Trophoblast cell (in vitro differentiated cells and primary cell): ENCODE measurements at regions not wholly inside any gene's neighbourhood (a gene's known extent, or its start where the extent isn't known, plus 50 kb on each side); places are given as distances from the start of the nearest gene placed in this dataset.

Experiments used
- DNase-seq, 2 donors: peaks; one replicate each; pipeline ENCODE4 v3.0.0-alpha.2; 2016
- H2AFZ ChIP-seq: 2 replicates; pipeline ENCODE4 v1.6.1; 2013; ENCODE audit warnings: low read length, moderate library complexity, mild to moderate bottlenecking; ENCODE audit not compliant: insufficient read depth, poor library complexity
- H2AK5ac ChIP-seq: 2 replicates; pipeline ENCODE4 v1.6.1; 2013; ENCODE audit warnings: mild to moderate bottlenecking, low read length
- H2BK120ac ChIP-seq: 2 replicates; pipeline ENCODE4 v1.6.1; 2013; ENCODE audit warnings: low read length, mild to moderate bottlenecking, moderate library complexity; ENCODE audit not compliant: insufficient read depth, poor library complexity
- H2BK12ac ChIP-seq: 2 replicates; pipeline ENCODE4 v1.6.1; 2013; ENCODE audit warnings: mild to moderate bottlenecking, low read length, moderate library complexity
- H2BK5ac ChIP-seq: 2 replicates; pipeline ENCODE4 v1.6.1; 2013; ENCODE audit warnings: low read length, low read depth, moderate library complexity, mild to moderate bottlenecking; ENCODE audit not compliant: poor library complexity
- H3K14ac ChIP-seq: 2 replicates; pipeline ENCODE4 v1.6.1; 2013; ENCODE audit warnings: mild to moderate bottlenecking, low read length
- H3K18ac ChIP-seq: 2 replicates; pipeline ENCODE4 v1.6.1; 2013; ENCODE audit warnings: mild to moderate bottlenecking, low read length
- H3K23ac ChIP-seq: 2 replicates; pipeline ENCODE4 v1.6.1; 2013; ENCODE audit warnings: low read length
- H3K27ac ChIP-seq: 2 replicates; pipeline ENCODE4 v1.5.1; 2013; ENCODE audit warnings: low read depth, mild to moderate bottlenecking, inconsistent platforms, low read length, moderate library complexity
- H3K27me3 ChIP-seq: 2 replicates; pipeline ENCODE4 v1.6.1; 2013; ENCODE audit warnings: inconsistent platforms, mild to moderate bottlenecking, low read length, moderate library complexity; ENCODE audit not compliant: insufficient read depth
- H3K36me3 ChIP-seq, 2 experiments: 1 replicate in 1 of 2; 2 replicates in 1 of 2; pipeline ENCODE4 v1.6.1; 2013; ENCODE audit warnings: low read length in 2 of 2, mild to moderate bottlenecking in 2 of 2, moderate library complexity in 1 of 2; ENCODE audit not compliant: insufficient read depth in 2 of 2, control insufficient read depth in 1 of 2
- H3K4ac ChIP-seq: 2 replicates; pipeline ENCODE4 v1.6.1; 2013; ENCODE audit warnings: low read depth, mild to moderate bottlenecking, low read length, moderate library complexity
- H3K4me1 ChIP-seq, 2 experiments: 1 replicate in 1 of 2; 2 replicates in 1 of 2; pipeline ENCODE4 v1.6.1; 2013; ENCODE audit warnings: low read length in 2 of 2, mild to moderate bottlenecking in 2 of 2, moderate library complexity in 1 of 2; ENCODE audit not compliant: insufficient read depth in 2 of 2, control insufficient read depth in 1 of 2
- H3K4me2 ChIP-seq: 2 replicates; pipeline ENCODE4 v1.6.1; 2013; ENCODE audit warnings: inconsistent platforms, mild to moderate bottlenecking, low read length, moderate library complexity
- H3K4me3 ChIP-seq: 2 replicates; pipeline ENCODE4 v1.5.1; 2013; ENCODE audit warnings: mild to moderate bottlenecking, low read depth, low read length, inconsistent platforms
- H3K79me1 ChIP-seq: one replicate; pipeline ENCODE4 v1.6.1; 2013; ENCODE audit warnings: low read length
- H3K79me2 ChIP-seq: 2 replicates; pipeline ENCODE4 v1.6.1; 2013; ENCODE audit warnings: low read length, mild to moderate bottlenecking; ENCODE audit not compliant: control insufficient read depth, insufficient read depth, poor library complexity
- H3K9ac ChIP-seq: 2 replicates; pipeline ENCODE4 v1.6.1; 2013; ENCODE audit warnings: mild to moderate bottlenecking, low read length
- H3K9me3 ChIP-seq: 2 replicates; pipeline ENCODE4 v1.6.1; 2013; ENCODE audit warnings: low read depth, mild to moderate bottlenecking, control low read depth, inconsistent platforms, low read length; ENCODE audit not compliant: insufficient read depth
- H4K12ac ChIP-seq: 2 replicates; pipeline ENCODE4 v1.6.1; 2013; ENCODE audit warnings: low read depth, mild to moderate bottlenecking, low read length, moderate library complexity
- H4K8ac ChIP-seq: 2 replicates; pipeline ENCODE4 v1.6.1; 2013; ENCODE audit warnings: low read depth, mild to moderate bottlenecking, low read length, moderate library complexity
- H4K91ac ChIP-seq: one replicate; pipeline ENCODE4 v1.6.1; 2013; ENCODE audit warnings: low read depth, mild to moderate bottlenecking, low read length, moderate library complexity
- WGBS: extraction: QIAGEN DNeasy Blood & Tissue Kit; methylation state at CpG from one replicate; pipeline ENCODE4 v1.1.7; 2013; ENCODE audit warnings: missing lambda C conversion rate; ENCODE audit not compliant: insufficient read length, insufficient coverage; ENCODE audit errors: extremely low coverage; 5-methylcytosine and 5-hydroxymethylcytosine counted together

DNA sequence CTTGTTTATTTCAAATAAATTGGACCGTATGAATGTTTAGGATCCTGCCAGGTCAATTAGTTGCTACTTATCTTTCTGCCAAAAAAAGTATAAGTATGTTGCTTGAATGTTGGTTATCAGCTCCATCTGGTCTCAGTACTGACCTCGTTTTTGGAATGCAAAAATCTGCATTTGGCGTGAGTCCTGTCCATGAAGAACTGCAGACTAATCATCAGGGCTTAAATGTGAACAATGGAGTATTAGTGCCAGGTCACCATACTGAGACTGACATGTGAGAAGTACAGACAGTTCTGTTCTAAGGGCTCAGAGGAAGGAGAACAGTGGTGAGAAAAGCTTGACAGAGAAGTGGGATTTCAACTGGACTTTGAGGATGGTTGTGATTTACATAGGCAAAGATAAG lies 393.1 kb upstream of the SLC14A2 start:
- Histone ChIP-seq H3K4me2 (no peak overlapping the region), H2AK5ac (no peak overlapping the region), H3K27ac (no peak overlapping the region), H4K12ac (no peak overlapping the region), H2AFZ (no peak overlapping the region), H2BK5ac (no peak overlapping the region), H3K27me3 (no peaks in the 10 kb centered on the region), H3K79me1 (peaks cover 2% of the 10 kb centered on the region), H3K23ac (no peak overlapping the region), H3K14ac (no peak overlapping the region), H3K9ac (no peak overlapping the region), H3K36me3 (no peaks in the 10 kb centered on the region), H2BK12ac (no peak overlapping the region), H3K4ac (no peak overlapping the region), H4K91ac (no peak overlapping the region), H3K9me3 (no peaks in the 10 kb centered on the region), H4K8ac (no peak overlapping the region), H3K4me3 (no peak overlapping the region), H3K79me2 (no peaks in the 10 kb centered on the region), H3K18ac (no peak overlapping the region), H3K4me1 (no peaks in the 10 kb centered on the region), H2BK120ac (no peak overlapping the region)
- DNase-seq: peak in 1 of 2 donors; percentile 17
- WGBS: no CpG with 5 or more reads among the region's 3 CpGs

DNA sequence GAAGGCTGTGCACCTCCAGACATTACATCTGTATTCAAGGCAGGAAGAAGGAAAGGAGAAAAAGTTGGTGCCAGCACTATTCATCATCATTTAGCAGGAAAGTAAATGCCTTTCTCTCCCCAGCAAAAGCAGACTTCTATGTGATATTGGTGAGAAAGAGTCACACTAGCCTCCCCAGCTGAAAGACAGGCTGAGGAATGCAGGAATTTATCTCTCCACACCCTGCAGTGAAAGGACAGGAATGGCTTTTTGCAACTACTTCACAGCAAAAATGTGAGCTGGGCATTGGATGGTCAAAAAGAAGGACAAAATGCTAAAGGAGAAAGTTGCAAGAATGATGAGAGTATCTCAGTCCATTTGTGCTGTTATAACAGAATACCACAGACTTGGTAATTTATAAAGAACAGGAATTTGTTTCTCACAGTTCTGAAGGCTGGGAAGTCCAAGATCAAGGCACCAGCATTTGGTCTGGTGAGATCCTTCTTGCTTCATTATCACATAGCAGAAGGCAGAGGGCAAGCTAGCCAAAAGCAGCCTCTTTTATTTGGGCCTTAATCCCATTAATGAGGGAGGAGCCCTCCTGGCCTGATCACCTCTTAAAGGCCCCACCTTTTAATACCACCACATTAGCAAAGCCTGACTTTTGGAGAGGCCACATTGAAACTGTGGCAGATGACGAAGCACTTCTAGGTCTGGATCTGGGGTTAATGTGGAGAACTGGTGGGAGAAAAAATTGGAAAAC lies 388.1 kb upstream of the SLC14A2 start:
- DNase-seq: peak in 1 of 2 donors; percentile 64
- Histone ChIP-seq H3K79me2 (no peaks in the 10 kb centered on the region), H4K8ac (no peak overlapping the region), H3K14ac (no peak overlapping the region), H2BK5ac (no peak overlapping the region), H3K4me1 (peaks cover 0 to 2% of the 10 kb centered on the region in 2 experiments), H3K79me1 (peaks cover 7% of the 10 kb centered on the region), H3K36me3 (no peaks in the 10 kb centered on the region), H3K9me3 (no peaks in the 10 kb centered on the region), H3K4me3 (no peak overlapping the region), H3K27ac (no peak overlapping the region), H4K12ac (no peak overlapping the region), H4K91ac (no peak overlapping the region), H3K4ac (no peak overlapping the region), H3K18ac (no peak overlapping the region), H3K4me2 (no peak overlapping the region), H2BK12ac (no peak overlapping the region), H3K9ac (no peak overlapping the region), H2AK5ac (no peak overlapping the region), H3K23ac (no peak overlapping the region), H2AFZ (no peak overlapping the region), H2BK120ac (no peak overlapping the region), H3K27me3 (no peaks in the 10 kb centered on the region)
- WGBS: no CpG with 5 or more reads among the region's 1 CpG

GRCh38 chr18:45228796-45229388 lies 386.4 kb upstream of the SLC14A2 start:
- peaks cover 2% of the 10 kb centered on the region in 2 experiments for H3K4me1 ChIP-seq
- no peak for DNase-seq
- H3K79me2 ChIP-seq: no peaks in the 10 kb centered on the region
- H4K12ac ChIP-seq: no peak overlapping the region
- peaks cover 6% of the 10 kb centered on the region for H3K79me1 ChIP-seq
- H2BK12ac ChIP-seq: peak overlapping the region; percentile 33
- H3K4me2 ChIP-seq: no peak overlapping the region
- H3K9ac ChIP-seq: no peak overlapping the region
- no peak overlapping the region for H3K4me3 ChIP-seq
- H3K4ac ChIP-seq: no peak overlapping the region
- peak overlapping the region; percentile 16 for H4K91ac ChIP-seq
- peak overlapping the region; percentile 8 for H2BK5ac ChIP-seq
- WGBS: no CpG with 5 or more reads among the region's 7 CpGs
- no peaks in the 10 kb centered on the region for H3K27me3 ChIP-seq
- H3K27ac ChIP-seq: no peak overlapping the region
- no peak overlapping the region for H3K18ac ChIP-seq
- H2BK120ac ChIP-seq: peak overlapping the region; percentile 59
- H2AFZ ChIP-seq: no peak overlapping the region
- H2AK5ac ChIP-seq: no peak overlapping the region
- H3K14ac ChIP-seq: no peak overlapping the region
- no peak overlapping the region for H4K8ac ChIP-seq
- H3K9me3 ChIP-seq: no peaks in the 10 kb centered on the region
- no peaks in the 10 kb centered on the region for H3K36me3 ChIP-seq
- H3K23ac ChIP-seq: no peak overlapping the region

DNA sequence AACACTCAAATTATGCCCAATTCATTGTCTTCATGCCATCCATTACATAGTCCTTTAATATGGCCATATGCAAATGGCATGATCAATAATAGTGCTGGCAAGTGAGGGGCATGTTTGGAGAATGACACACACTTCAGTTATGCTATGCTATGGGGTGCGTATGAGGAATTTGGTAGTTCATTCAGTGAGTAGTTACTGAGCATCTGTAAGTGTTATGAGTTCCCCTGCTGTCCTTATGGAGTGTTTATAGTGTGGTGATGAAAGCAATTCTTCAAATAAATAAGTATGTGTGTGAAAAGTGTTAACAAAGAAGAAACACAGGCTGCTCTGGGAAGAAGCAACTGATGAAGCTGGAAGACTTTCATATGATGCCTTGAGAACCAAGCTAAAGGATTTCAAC lies 383.7 kb upstream of the SLC14A2 start:
- no peak overlapping the region for H3K4ac ChIP-seq
- no peak overlapping the region for H3K27ac ChIP-seq
- H3K79me1 ChIP-seq: peaks cover 6% of the 10 kb centered on the region
- no CpG with 5 or more reads among the region's 1 CpG for WGBS
- H3K18ac ChIP-seq: no peak overlapping the region
- H3K23ac ChIP-seq: no peak overlapping the region
- DNase-seq: no peak
- no peak overlapping the region for H3K9ac ChIP-seq
- H3K79me2 ChIP-seq: no peaks in the 10 kb centered on the region
- no peak overlapping the region for H2BK5ac ChIP-seq
- H2BK120ac ChIP-seq: no peak overlapping the region
- H2BK12ac ChIP-seq: no peak overlapping the region
- H3K27me3 ChIP-seq: no peaks in the 10 kb centered on the region
- H4K12ac ChIP-seq: no peak overlapping the region
- H4K91ac ChIP-seq: no peak overlapping the region
- no peak overlapping the region for H3K14ac ChIP-seq
- no peak overlapping the region for H3K4me3 ChIP-seq
- no peak overlapping the region for H2AK5ac ChIP-seq
- H3K36me3 ChIP-seq: no peaks in the 10 kb centered on the region
- no peaks in the 10 kb centered on the region for H3K9me3 ChIP-seq
- H3K4me1 ChIP-seq: peaks cover 2% of the 10 kb centered on the region in 2 experiments
- H2AFZ ChIP-seq: no peak overlapping the region
- H3K4me2 ChIP-seq: no peak overlapping the region
- H4K8ac ChIP-seq: no peak overlapping the region
